GM12873 (cell line): ENCODE measurements at regions not wholly inside any gene's neighbourhood (a gene's known extent, or its start where the extent isn't known, plus 50 kb on each side); places are given as distances from the start of the nearest gene placed in this dataset.

Experiments
- TF ChIP-seq, protein P1 (sequence below): IDR thresholded peaks from 2 replicates; pipeline ENCODE4 v1.5.1; 2012; ENCODE audit warnings: low read depth, mild to moderate bottlenecking, moderate library complexity, low read length, control low read depth; ENCODE audit not compliant: insufficient read depth; ENCODE audit errors: missing control alignments

DNA sequence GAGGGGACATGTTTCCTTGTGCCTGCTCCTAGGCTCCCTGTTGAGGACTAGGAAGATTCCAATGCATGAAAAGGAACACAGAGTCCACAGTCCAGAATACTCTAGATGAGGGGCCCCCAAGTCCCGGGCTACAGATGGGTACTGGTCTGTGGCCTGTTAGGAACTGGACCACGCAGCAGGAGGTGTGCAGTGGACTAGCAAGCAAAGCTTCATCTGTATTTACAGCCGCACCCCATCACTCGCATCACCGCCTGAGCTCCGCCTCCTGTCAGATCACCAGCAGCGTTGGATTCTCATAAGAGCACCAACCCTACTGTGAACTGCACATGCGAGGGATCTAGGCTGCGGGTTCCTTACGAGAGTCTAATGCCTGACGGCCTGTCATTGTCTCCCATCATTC, 233.0 kb upstream of the MKLN1 start:
- TF ChIP-seq, protein P1, sequence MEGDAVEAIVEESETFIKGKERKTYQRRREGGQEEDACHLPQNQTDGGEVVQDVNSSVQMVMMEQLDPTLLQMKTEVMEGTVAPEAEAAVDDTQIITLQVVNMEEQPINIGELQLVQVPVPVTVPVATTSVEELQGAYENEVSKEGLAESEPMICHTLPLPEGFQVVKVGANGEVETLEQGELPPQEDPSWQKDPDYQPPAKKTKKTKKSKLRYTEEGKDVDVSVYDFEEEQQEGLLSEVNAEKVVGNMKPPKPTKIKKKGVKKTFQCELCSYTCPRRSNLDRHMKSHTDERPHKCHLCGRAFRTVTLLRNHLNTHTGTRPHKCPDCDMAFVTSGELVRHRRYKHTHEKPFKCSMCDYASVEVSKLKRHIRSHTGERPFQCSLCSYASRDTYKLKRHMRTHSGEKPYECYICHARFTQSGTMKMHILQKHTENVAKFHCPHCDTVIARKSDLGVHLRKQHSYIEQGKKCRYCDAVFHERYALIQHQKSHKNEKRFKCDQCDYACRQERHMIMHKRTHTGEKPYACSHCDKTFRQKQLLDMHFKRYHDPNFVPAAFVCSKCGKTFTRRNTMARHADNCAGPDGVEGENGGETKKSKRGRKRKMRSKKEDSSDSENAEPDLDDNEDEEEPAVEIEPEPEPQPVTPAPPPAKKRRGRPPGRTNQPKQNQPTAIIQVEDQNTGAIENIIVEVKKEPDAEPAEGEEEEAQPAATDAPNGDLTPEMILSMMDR: no peak

DNA sequence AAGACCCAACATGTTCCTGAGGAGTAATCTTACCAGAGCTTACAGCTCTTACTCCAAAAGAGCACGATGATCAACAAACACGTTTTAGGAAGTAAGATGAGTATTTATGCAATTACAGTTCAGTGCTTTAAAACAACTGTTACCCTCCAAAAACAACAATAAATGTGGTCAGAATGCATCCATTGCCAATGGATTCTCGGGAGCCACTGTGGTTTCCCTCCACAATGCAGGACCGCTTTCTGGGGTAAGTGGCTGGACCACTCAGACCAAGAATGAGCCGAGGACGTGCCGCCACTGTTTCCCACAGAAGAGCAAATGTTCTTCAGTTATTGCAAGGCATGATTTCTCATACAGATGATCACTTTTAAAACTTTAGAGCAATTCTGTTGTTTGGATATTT, 232.3 kb upstream of the MKLN1 start:
- TF ChIP-seq, protein P1: no peak

DNA sequence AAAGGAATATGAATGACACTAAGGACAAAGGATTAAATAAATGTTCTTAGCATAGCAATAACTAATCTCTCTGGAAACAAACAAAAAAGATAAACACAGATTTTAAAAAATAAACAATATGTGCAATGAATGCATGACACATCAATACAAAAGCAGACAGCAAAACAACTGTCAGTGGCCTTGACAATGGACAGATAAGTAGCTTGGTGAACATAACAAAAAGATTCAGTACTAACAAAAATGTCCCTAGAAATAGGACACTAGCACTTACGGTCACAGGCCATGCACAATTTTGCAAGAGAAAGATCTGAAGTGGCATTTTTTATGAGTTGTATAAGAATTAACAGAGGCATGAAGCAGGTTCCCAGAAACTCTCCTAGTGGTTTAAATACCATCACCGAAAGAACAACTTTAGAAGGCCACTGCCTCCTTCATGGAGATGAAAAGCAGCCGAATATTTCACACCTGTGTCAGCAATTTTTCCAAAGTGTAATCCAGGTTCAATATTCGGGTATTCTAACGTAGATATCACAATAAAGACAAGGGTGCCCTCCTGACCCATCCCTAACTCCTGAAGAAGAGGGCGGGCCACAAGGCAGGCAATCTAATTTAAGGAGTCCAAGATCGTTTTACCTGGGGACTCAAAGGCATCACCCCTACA, 231.3 kb upstream of the MKLN1 start:
- TF ChIP-seq, protein P1: no peak

DNA sequence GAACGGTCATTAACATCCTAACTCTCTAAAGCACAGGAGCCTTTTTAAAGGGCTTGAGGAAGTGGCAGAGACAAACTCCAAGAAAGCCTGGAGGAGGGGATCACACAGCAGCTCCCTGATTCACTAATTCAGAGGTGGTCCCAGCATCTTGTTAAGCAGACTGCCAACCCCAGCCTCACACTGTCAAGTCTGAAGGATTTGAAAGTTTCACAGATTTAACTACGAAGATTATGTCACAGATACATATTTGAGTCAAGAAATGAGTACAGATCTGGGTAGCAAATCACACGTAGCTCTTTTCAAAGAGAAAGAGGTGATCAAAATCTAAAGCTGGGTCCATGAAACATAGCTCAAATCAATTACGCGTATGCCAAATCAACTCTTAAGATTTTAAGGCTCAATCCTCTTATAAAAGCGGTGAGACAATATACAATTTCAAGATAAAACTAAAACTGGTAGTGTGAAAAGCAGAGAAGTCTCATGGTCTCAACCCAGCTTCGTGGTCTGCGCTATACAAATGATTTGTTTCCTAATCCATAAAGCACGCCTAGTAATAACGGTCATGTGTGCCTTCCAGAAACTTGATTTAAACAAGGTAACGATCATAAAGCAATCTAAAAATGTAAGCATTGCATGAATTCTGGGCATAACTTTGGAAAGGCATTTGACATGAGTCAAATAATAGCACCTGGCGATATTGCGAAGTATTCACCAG, 229.9 kb upstream of the MKLN1 start:
- TF ChIP-seq, protein P1: no peak

DNA sequence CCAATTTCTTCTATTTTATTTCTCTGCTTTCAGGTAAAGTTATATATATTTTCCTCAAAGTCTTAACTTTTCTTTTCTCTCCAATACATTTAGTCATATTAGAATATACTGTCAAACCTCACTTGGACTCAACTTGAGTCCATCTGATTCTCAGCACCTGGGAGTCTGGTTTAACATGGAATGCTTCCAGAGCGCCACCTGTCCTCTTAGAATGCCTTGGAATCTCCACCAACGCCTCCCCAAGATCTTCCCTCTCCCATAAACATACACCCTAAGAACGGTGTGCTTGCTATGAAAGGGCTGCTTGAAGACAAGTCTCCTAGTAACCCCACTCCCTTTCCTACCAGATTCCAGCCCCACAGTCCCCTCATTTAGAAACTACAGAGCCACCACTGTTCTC, 229.1 kb upstream of the MKLN1 start:
- TF ChIP-seq, protein P1: no peak

DNA sequence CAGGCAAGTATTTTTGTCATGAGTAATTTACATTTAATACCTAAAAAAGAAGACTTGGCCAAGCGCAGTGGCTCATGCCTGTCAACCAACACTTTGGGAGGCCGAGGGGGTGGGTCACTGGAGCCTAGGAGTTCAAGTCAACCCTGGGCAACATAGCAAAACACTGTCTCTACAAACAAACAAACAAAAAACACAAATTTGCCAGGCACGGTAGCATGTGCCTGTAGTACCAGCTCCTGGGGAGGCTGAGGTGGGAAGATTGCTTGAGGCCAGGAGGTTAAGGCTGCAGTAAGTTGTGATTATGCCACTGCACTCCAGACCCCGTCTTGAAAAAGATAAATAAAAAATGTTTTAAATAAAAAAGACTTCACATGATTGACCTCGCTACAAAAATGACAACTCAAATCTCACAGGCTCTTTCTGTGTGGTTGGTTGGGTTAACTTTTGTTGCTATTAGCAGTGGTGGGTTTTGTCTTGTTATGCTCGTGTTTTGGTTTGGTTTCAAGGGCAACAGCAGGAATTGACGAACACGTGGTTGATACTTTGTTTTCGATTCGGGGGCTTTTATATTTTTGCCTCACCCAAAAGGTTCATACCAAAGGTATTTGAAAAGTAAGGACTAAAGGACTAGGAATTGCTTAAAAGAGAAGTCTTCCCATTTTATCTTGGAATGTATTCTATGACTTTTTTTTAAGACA, 227.2 kb upstream of the MKLN1 start:
- TF ChIP-seq, protein P1: no peak

DNA sequence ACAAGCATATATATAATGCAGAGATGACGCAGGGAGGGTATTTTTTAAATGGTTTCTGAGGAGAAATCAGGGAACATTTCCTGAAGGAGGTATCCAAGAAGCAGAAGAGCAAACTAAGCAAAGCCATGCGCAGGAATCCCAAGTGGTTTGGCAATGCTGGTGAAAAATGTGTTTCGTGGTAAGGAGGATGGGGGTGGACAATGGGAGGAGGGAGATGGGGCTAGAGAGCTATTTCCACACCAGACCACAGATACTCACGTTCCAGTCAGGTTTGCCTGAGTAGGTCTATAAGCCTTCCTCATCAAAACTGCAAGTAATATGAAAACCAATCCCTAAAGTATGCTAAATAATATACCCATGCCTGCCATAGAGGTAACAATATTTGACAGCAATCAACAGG, 223.7 kb upstream of the MKLN1 start:
- TF ChIP-seq, protein P1: no peak
